ENCODE measurements at regions not wholly inside any gene's neighbourhood (a gene's known extent, or its start where the extent isn't known, plus 50 kb on each side); places are given as distances from the start of the nearest gene placed in this dataset.

DNA sequence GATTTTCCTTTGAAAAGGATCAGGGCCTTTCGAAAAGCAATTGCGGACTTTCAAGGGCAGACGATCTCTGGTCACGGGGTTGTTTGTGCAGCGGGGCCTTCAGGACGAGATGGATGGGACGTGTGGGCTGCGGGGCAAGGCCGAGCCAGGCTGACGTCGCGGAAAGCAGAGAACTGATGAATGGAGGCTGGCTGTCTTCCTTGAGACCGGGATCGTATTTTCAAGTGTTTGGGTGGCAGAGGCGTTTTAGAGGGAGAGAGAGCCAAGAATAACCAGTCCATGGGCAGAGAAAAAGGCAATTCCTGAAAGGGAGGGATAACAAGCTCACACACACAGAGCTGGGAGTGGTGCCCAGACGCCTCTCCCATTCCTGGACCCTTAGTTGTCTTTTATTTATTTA lies 138.9 kb upstream of the USP29 start:
- no peak for TF ChIP-seq CTCF (IDR thresholded peaks at IDR 0.05)
- no peak for TF ChIP-seq POLR2A (IDR thresholded peaks at IDR 0.05)
